ENCODE measurements at regions not wholly inside any gene's neighbourhood (a gene's known extent, or its start where the extent isn't known, plus 50 kb on each side); places are given as distances from the start of the nearest gene placed in this dataset.

- TF ChIP-seq FOXM1 (IDR thresholded peaks at IDR 0.05; ENCODE audit: borderline replicate concordance, low read depth) (no peak), REST (IDR thresholded peaks at IDR 0.05; ENCODE audit: low read depth) (no peak), ZBTB7A (IDR thresholded peaks at IDR 0.05; ENCODE audit: low read depth) (no peak), RAD21 (IDR thresholded peaks at IDR 0.05; ENCODE audit: low read depth) (no peak), EP300 (IDR thresholded peaks at IDR 0.05; ENCODE audit: borderline replicate concordance) (no peak), NFIC (IDR thresholded peaks at IDR 0.05) (no peak), YY1 (IDR thresholded peaks at IDR 0.05; ENCODE audit: low read depth) (no peak)
- TF ChIP-seq, protein P1, sequence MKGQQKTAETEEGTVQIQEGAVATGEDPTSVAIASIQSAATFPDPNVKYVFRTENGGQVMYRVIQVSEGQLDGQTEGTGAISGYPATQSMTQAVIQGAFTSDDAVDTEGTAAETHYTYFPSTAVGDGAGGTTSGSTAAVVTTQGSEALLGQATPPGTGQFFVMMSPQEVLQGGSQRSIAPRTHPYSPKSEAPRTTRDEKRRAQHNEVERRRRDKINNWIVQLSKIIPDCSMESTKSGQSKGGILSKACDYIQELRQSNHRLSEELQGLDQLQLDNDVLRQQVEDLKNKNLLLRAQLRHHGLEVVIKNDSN (IDR thresholded peaks at IDR 0.05) = no peak
Observed at GRCh38 chr7:40799-41750, 151.3 kb upstream of the FAM20C start.
